GM23338 (cell line): ENCODE measurements at regions not wholly inside any gene's neighbourhood (a gene's known extent, or its start where the extent isn't known, plus 50 kb on each side); places are given as distances from the start of the nearest gene placed in this dataset.

ENCODE experiments used
- ATAC-seq: fragments of 200-7000 bp; cut with Tn5 transposase; 3 replicates; pipeline ENCODE4 v1.9.1; 2020
- DNase-seq: peaks from one replicate; pipeline ENCODE4 v3.0.0-alpha.2; 2015; ENCODE audit warnings: low spot score
- H2AFZ ChIP-seq: fragments of 200-600 bp; sonication (generic); 2 replicates; pipeline ENCODE4 v1.8.0; 2016; ENCODE audit warnings: antibody characterized with exemption, mild to moderate bottlenecking, moderate library complexity
- H3F3A ChIP-seq: fragments of 200-600 bp; sonication (generic); replicated peaks from 2 replicates; pipeline ENCODE4 v1.8.0; 2017; ENCODE audit warnings: antibody characterized with exemption, mixed run types, low read depth
- H3K27ac ChIP-seq: fragments of 200-600 bp; sonication (generic); 2 replicates; pipeline ENCODE4 v1.6.1; 2016; ENCODE audit warnings: low read depth
- H3K27me3 ChIP-seq: fragments of 200-600 bp; sonication (generic); 2 replicates; pipeline ENCODE4 v1.8.0; 2016; ENCODE audit warnings: mild to moderate bottlenecking, mixed run types, moderate library complexity; ENCODE audit not compliant: insufficient read depth
- H3K36me3 ChIP-seq: fragments of 200-600 bp; sonication (generic); 2 replicates; pipeline ENCODE4 v1.8.0; 2016; ENCODE audit warnings: mild to moderate bottlenecking; ENCODE audit not compliant: insufficient read depth
- H3K4me1 ChIP-seq: fragments of 200-600 bp; sonication (generic); 2 replicates; pipeline ENCODE4 v1.8.0; 2016; ENCODE audit warnings: mild to moderate bottlenecking, moderate library complexity; ENCODE audit not compliant: insufficient read depth
- H3K4me2 ChIP-seq: fragments of 200-600 bp; sonication (generic); 2 replicates; pipeline ENCODE4 v1.7.1; 2017; ENCODE audit warnings: mixed run types
- H3K4me3 ChIP-seq: fragments of 200-600 bp; sonication (generic); 2 replicates; pipeline ENCODE4 v1.6.1; 2016; ENCODE audit warnings: mixed run types
- H3K79me2 ChIP-seq: fragments of 200-600 bp; sonication (generic); replicated peaks from 2 replicates; pipeline ENCODE4 v1.8.0; 2017; ENCODE audit warnings: mild to moderate bottlenecking; ENCODE audit not compliant: insufficient read depth
- H3K9me2 ChIP-seq: fragments of 200-600 bp; sonication (generic); 2 replicates; pipeline ENCODE4 v1.8.0; 2017; ENCODE audit not compliant: insufficient read depth
- H4K20me1 ChIP-seq: fragments of 200-600 bp; sonication (generic); replicated peaks from 2 replicates; pipeline ENCODE4 v1.8.0; 2017; ENCODE audit warnings: mild to moderate bottlenecking; ENCODE audit not compliant: insufficient read depth
- H3K27ac Mint-ChIP-seq: 2 replicates; pipeline ENCODE4 v1.8.0; 2020; ENCODE audit warnings: inconsistent platforms, mild to moderate bottlenecking, moderate library complexity, mixed read lengths
- H3K27me3 Mint-ChIP-seq: 3 replicates; pipeline ENCODE4 v1.8.0; 2022; ENCODE audit warnings: low read depth, mild to moderate bottlenecking, moderate library complexity, mixed read lengths, inconsistent platforms; ENCODE audit not compliant: insufficient read depth, poor library complexity
- H3K36me3 Mint-ChIP-seq: 3 replicates; pipeline ENCODE4 v1.8.0; 2021; ENCODE audit warnings: low read depth, mild to moderate bottlenecking, inconsistent platforms, moderate library complexity, mixed read lengths
- H3K4me1 Mint-ChIP-seq: 3 replicates; pipeline ENCODE4 v1.8.0; 2020; ENCODE audit warnings: mild to moderate bottlenecking, inconsistent platforms, mixed read lengths
- H3K4me3 Mint-ChIP-seq: 3 replicates; pipeline ENCODE4 v1.8.0; 2021; ENCODE audit warnings: moderate library complexity, mild to moderate bottlenecking, inconsistent platforms, mixed read lengths
- H3K9me3 Mint-ChIP-seq: 3 replicates; pipeline ENCODE4 v1.8.0; 2020; ENCODE audit warnings: moderate library complexity, mild to moderate bottlenecking, inconsistent platforms, mixed read lengths
- ETS1 ChIP-seq: IDR thresholded peaks from 2 replicates; pipeline ENCODE4 v1.6.1; 2016; ENCODE audit warnings: antibody characterized with exemption
- POLR2AphosphoS5 ChIP-seq: IDR thresholded peaks from 2 replicates; pipeline ENCODE4 v1.6.1; 2016; ENCODE audit warnings: antibody characterized with exemption, low read depth
- TF ChIP-seq, protein P1 (sequence below): fragments of 250-450 bp; sonication (Bioruptor Pico); IDR thresholded peaks from 2 replicates; pipeline ENCODE4 v1.5.0; 2020; ENCODE audit warnings: mild to moderate bottlenecking, moderate library complexity

- Histone ChIP-seq H3K4me3 (no peak overlapping the region), H3K9me2 (0 out of 2 replicates have a peak, but pooled peaks cover 2% of the 10 kb centered on the region), H3F3A (no peaks in the 10 kb centered on the region), H3K27me3 (no peaks in the 10 kb centered on the region), H3K4me1 (no peaks in the 10 kb centered on the region), H3K36me3 (no peaks in the 10 kb centered on the region), H4K20me1 (no peaks in the 10 kb centered on the region), H3K4me2 (no peak overlapping the region), H3K79me2 (no peaks in the 10 kb centered on the region), H3K27ac (no peak overlapping the region), H2AFZ (no peak overlapping the region)
- no peak overlapping the region for H3K4me3 Mint-ChIP-seq
- no peaks in the 10 kb centered on the region for H3K36me3 Mint-ChIP-seq
- ATAC-seq (no peak), DNase-seq (no peak)
- peaks cover 4% of the 10 kb centered on the region for H3K27me3 Mint-ChIP-seq
- H3K9me3 Mint-ChIP-seq = no peaks in the 10 kb centered on the region
- TF ChIP-seq POLR2AphosphoS5 = no peak
- TF ChIP-seq, protein P1, sequence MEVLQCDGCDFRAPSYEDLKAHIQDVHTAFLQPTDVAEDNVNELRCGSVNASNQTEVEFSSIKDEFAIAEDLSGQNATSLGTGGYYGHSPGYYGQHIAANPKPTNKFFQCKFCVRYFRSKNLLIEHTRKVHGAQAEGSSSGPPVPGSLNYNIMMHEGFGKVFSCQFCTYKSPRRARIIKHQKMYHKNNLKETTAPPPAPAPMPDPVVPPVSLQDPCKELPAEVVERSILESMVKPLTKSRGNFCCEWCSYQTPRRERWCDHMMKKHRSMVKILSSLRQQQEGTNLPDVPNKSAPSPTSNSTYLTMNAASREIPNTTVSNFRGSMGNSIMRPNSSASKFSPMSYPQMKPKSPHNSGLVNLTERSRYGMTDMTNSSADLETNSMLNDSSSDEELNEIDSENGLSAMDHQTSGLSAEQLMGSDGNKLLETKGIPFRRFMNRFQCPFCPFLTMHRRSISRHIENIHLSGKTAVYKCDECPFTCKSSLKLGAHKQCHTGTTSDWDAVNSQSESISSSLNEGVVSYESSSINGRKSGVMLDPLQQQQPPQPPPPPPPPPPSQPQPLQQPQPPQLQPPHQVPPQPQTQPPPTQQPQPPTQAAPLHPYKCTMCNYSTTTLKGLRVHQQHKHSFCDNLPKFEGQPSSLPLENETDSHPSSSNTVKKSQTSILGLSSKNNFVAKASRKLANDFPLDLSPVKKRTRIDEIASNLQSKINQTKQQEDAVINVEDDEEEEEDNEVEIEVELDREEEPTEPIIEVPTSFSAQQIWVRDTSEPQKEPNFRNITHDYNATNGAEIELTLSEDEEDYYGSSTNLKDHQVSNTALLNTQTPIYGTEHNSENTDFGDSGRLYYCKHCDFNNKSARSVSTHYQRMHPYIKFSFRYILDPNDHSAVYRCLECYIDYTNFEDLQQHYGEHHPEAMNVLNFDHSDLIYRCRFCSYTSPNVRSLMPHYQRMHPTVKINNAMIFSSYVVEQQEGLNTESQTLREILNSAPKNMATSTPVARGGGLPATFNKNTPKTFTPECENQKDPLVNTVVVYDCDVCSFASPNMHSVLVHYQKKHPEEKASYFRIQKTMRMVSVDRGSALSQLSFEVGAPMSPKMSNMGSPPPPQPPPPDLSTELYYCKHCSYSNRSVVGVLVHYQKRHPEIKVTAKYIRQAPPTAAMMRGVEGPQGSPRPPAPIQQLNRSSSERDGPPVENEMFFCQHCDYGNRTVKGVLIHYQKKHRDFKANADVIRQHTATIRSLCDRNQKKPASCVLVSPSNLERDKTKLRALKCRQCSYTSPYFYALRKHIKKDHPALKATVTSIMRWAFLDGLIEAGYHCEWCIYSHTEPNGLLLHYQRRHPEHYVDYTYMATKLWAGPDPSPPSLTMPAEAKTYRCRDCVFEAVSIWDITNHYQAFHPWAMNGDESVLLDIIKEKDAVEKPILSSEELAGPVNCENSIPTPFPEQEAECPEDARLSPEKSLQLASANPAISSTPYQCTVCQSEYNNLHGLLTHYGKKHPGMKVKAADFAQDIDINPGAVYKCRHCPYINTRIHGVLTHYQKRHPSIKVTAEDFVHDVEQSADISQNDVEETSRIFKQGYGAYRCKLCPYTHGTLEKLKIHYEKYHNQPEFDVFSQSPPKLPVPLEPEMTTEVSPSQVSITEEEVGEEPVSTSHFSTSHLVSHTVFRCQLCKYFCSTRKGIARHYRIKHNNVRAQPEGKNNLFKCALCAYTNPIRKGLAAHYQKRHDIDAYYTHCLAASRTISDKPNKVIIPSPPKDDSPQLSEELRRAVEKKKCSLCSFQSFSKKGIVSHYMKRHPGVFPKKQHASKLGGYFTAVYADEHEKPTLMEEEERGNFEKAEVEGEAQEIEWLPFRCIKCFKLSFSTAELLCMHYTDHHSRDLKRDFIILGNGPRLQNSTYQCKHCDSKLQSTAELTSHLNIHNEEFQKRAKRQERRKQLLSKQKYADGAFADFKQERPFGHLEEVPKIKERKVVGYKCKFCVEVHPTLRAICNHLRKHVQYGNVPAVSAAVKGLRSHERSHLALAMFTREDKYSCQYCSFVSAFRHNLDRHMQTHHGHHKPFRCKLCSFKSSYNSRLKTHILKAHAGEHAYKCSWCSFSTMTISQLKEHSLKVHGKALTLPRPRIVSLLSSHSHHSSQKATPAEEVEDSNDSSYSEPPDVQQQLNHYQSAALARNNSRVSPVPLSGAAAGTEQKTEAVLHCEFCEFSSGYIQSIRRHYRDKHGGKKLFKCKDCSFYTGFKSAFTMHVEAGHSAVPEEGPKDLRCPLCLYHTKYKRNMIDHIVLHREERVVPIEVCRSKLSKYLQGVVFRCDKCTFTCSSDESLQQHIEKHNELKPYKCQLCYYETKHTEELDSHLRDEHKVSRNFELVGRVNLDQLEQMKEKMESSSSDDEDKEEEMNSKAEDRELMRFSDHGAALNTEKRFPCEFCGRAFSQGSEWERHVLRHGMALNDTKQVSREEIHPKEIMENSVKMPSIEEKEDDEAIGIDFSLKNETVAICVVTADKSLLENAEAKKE (CRISPR knock-in tag) = no peak
- peaks cover 2% of the 10 kb centered on the region; the same call in 2 of the 3 replicates for H3K4me1 Mint-ChIP-seq
- no peak overlapping the region for H3K27ac Mint-ChIP-seq
Measured at GRCh38 chr3:135908737-135909136, 56.8 kb upstream of the PPP2R3A start.

GRCh38 chr3:135911110-135911509, 54.4 kb upstream of the PPP2R3A start:
- no peaks in the 10 kb centered on the region for H3K27me3 ChIP-seq
- H3K36me3 ChIP-seq = no peaks in the 10 kb centered on the region
- no peaks in the 10 kb centered on the region for H3K79me2 ChIP-seq
- H3K4me1 ChIP-seq = no peaks in the 10 kb centered on the region
- no peak for ATAC-seq
- H4K20me1 ChIP-seq = no peaks in the 10 kb centered on the region
- peaks cover 2% of the 10 kb centered on the region; the same call in 2 of the 3 replicates for H3K4me1 Mint-ChIP-seq
- H3K4me3 Mint-ChIP-seq = no peak overlapping the region
- H3F3A ChIP-seq = no peaks in the 10 kb centered on the region
- no peaks in the 10 kb centered on the region for H3K9me3 Mint-ChIP-seq
- H3K27ac Mint-ChIP-seq = no peak overlapping the region
- no peak overlapping the region for H3K27ac ChIP-seq
- no peak overlapping the region for H3K4me2 ChIP-seq
- DNase-seq = no peak
- H3K9me2 ChIP-seq = 0 out of 2 replicates have a peak, but pooled peaks cover 2% of the 10 kb centered on the region
- peaks cover 3% of the 10 kb centered on the region for H3K27me3 Mint-ChIP-seq
- no peak overlapping the region for H3K4me3 ChIP-seq
- TF ChIP-seq ETS1 = no peak
- no peaks in the 10 kb centered on the region for H3K36me3 Mint-ChIP-seq
- H2AFZ ChIP-seq = peak overlapping the region; percentile 43
